Testis (tissue), 2 donors: ENCODE measurements at regions not wholly inside any gene's neighbourhood (a gene's known extent, or its start where the extent isn't known, plus 50 kb on each side); places are given as distances from the start of the nearest gene placed in this dataset.
"Not testable (repeated sequence)": the region's sequence is repeated elsewhere in the genome, so short reads cannot be mapped to it uniquely, and the experiment has no call there.

Experiments used
- DNase-seq: peaks from one replicate; pipeline ENCODE4 v3.0.0-alpha.2; 2019
- H3K27ac ChIP-seq, 2 donors: fragments of 200-600 bp; sonication (generic); one replicate each; pipeline ENCODE4 v1.5.1; 2019
- H3K27me3 ChIP-seq: fragments of 200-600 bp; sonication (generic); one replicate; pipeline ENCODE4 v1.5.1; 2019
- H3K36me3 ChIP-seq: fragments of 200-600 bp; sonication (generic); one replicate; pipeline ENCODE4 v1.5.1; 2017; ENCODE audit warnings: low read depth; ENCODE audit errors: missing control alignments
- H3K4me1 ChIP-seq: fragments of 200-600 bp; sonication (generic); one replicate; pipeline ENCODE4 v1.5.1; 2019
- H3K4me3 ChIP-seq, 2 donors: fragments of 200-600 bp; sonication (generic); one replicate each; pipeline ENCODE4 v1.5.1; 2017 to 2019
- H3K9me3 ChIP-seq: fragments of 200-600 bp; sonication (generic); one replicate; pipeline ENCODE4 v1.5.1; 2017
- POLR2A ChIP-seq: fragments of 450-650 bp; IDR thresholded peaks from one replicate; pipeline ENCODE4 v1.6.1; 2017; ENCODE audit warnings: antibody characterized with exemption, mild to moderate bottlenecking, moderate library complexity
- WGBS, 2 donors: methylation state at CpG; one replicate each; pipeline ENCODE4 v1.1.5; 2018; 5-methylcytosine and 5-hydroxymethylcytosine counted together
- intact Hi-C: fragments of 100-400 bp; cut with DNase I; formaldehyde crosslinking; loops from one replicate; pipeline ENCODE4 v1.15.1; 2023; ENCODE audit warnings: low total_unique reads
- TF ChIP-seq, protein P1 (sequence below), 3 experiments: fragments of 450-650 bp in 2 of 3; fragments of 200-600 bp in 1 of 3; sonication (generic) in 1 of 3; IDR thresholded peaks; one replicate each; pipeline ENCODE4 v1.5.1; 2016 to 2019; ENCODE audit warnings: antibody characterized with exemption in 3 of 3, mild to moderate bottlenecking in 2 of 3, moderate library complexity in 1 of 3

DNA sequence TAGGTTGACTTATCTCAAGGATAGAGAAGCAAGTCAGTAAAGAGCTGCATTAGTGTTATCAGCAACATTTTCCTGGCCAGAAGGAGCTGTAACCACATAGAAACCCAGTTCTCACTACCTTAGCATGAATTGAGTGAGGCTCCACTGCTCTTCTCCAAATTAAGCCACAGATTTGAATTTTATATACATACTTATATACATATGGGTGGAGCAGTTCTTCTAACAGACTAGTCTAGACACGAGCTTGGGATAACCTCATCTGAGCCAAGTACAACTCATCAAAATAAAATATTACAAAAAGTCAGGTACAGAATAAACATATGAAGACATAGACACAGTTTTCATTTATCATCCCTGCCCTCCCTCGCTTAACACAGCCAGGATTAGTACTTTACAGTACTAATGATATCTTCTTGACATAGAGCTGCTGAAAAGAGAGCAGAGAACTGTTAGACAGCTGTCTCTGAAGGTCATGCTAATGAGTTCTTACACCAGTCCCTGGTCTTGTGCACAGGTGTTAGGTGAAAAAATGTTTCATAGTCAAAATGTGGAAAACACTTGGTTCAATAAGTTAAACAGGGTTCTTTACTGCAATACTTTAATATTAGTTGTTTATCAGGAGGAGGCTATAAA is 147.4 kb upstream of the HTR1E start:
- TF ChIP-seq POLR2A: no peak
- TF ChIP-seq, protein P1, sequence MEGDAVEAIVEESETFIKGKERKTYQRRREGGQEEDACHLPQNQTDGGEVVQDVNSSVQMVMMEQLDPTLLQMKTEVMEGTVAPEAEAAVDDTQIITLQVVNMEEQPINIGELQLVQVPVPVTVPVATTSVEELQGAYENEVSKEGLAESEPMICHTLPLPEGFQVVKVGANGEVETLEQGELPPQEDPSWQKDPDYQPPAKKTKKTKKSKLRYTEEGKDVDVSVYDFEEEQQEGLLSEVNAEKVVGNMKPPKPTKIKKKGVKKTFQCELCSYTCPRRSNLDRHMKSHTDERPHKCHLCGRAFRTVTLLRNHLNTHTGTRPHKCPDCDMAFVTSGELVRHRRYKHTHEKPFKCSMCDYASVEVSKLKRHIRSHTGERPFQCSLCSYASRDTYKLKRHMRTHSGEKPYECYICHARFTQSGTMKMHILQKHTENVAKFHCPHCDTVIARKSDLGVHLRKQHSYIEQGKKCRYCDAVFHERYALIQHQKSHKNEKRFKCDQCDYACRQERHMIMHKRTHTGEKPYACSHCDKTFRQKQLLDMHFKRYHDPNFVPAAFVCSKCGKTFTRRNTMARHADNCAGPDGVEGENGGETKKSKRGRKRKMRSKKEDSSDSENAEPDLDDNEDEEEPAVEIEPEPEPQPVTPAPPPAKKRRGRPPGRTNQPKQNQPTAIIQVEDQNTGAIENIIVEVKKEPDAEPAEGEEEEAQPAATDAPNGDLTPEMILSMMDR (IDR thresholded peaks at IDR 0.05): no peak
- 40 to 57% methylated on average over 2 of the region's 2 CpGs for whole genome bisulfite sequencing, 2 donors
- intact Hi-C loops: no loop called here

GRCh38 chr6:86782328-86782727 is 155.0 kb upstream of the HTR1E start:
- TF ChIP-seq POLR2A: no peak
- TF ChIP-seq, protein P1 (IDR thresholded peaks at IDR 0.05): no peak
- DNase-seq: no peak
- intact Hi-C loops: no loop called here

More for the DNA sequence above, 147.4 kb upstream of the HTR1E start:
- H3K4me1 ChIP-seq: no peaks in the 10 kb centered on the region
- H3K27me3 ChIP-seq: no peaks in the 10 kb centered on the region
- no peaks in the 10 kb centered on the region for H3K9me3 ChIP-seq
- no peak overlapping the region for H3K27ac ChIP-seq
- H3K36me3 ChIP-seq: no peaks in the 10 kb centered on the region
- no peak for DNase-seq
- H3K4me3 ChIP-seq: no peak overlapping the region

DNA sequence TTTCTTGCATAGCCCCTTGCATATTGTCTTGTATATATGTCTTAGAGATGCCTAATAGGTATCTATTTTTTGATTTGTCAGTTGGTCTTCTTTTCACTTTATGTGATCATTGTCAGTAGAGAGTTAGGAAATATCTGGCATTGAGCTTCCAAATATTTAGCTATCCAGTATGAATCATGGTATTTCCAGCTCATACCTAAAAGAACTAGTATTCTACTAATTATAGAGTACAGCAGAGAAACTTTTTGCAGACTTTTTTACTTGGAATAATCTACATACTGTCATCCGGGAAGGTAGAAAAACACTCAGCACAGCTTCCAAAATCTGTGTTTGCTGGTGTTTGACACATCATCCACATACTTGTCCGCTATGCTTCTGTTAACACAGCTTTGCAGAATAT is 156.4 kb upstream of the HTR1E start:
- no peaks in the 10 kb centered on the region for H3K27me3 ChIP-seq
- H3K27ac ChIP-seq: no peak overlapping the region
- intact Hi-C loops: no loop called here
- DNase-seq: no peak
- no peak for TF ChIP-seq POLR2A
- TF ChIP-seq, protein P1 (IDR thresholded peaks at IDR 0.05): no peak
- no peaks in the 10 kb centered on the region for H3K4me1 ChIP-seq
- no peak overlapping the region for H3K4me3 ChIP-seq
- no peaks in the 10 kb centered on the region for H3K36me3 ChIP-seq
- WGBS, 2 donors: 84 to 95% methylated on average over 2 of the region's 2 CpGs
- H3K9me3 ChIP-seq: no peaks in the 10 kb centered on the region

More at GRCh38 chr6:86782328-86782727, 155.0 kb upstream of the HTR1E start:
- Histone ChIP-seq H3K27me3 (no peaks in the 10 kb centered on the region), H3K9me3 (no peaks in the 10 kb centered on the region), H3K4me3 (no peak overlapping the region), H3K4me1 (no peaks in the 10 kb centered on the region), H3K36me3 (no peaks in the 10 kb centered on the region), H3K27ac (no peak overlapping the region)

- Histone ChIP-seq H3K27ac (no peak overlapping the region), H3K9me3 (no peaks in the 10 kb centered on the region), H3K4me3 (no peak overlapping the region), H3K36me3 (no peaks in the 10 kb centered on the region), H3K27me3 (no peaks in the 10 kb centered on the region), H3K4me1 (no peaks in the 10 kb centered on the region)
- TF ChIP-seq, protein P1 (IDR thresholded peaks at IDR 0.05): no peak
- intact Hi-C loops: no loop called here
- DNase-seq: no peak
These were observed 161.4 kb upstream of the HTR1E start for GRCh38 chr6:86775893-86776292.

DNA sequence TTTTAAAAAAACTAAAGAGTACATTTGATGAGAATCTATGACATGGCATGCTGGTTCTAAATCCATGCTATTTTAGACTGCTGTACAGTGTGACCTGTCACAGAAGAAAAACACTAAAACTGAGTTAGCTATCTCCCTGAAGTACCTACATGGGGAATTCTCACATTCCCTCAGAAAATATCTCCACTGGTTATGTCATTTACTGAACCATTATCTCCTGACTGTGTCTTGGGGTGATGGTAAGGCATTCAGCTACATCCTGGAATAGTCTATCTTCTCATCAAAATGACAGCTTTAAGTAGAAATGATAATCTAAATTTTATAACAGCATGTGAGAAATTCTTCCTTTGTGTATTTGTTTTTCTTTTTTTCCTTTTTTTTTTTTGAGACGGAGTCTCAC is 172.1 kb upstream of the HTR1E start:
- TF ChIP-seq POLR2A: no peak
- TF ChIP-seq, protein P1 (IDR thresholded peaks at IDR 0.05): no peak
- Histone ChIP-seq H3K27me3 (no peaks in the 10 kb centered on the region), H3K27ac (no peak overlapping the region), H3K36me3 (no peaks in the 10 kb centered on the region), H3K4me1 (no peaks in the 10 kb centered on the region), H3K4me3 (no peak overlapping the region), H3K9me3 (no peaks in the 10 kb centered on the region)
- no peak for DNase-seq
- WGBS, 2 donors: 67 to 76% methylated on average over 1 of the region's 1 CpG
- intact Hi-C loops: no loop called here

- H3K4me3 ChIP-seq, H3K27ac ChIP-seq, intact Hi-C loops, H3K9me3 ChIP-seq, H3K27me3 ChIP-seq, H3K36me3 ChIP-seq, DNase-seq, H3K4me1 ChIP-seq: not testable (repeated sequence)
These were observed 177.4 kb upstream of the HTR1E start for GRCh38 chr6:86759953-86760352.
